ENCODE measurements at regions not wholly inside any gene's neighbourhood (a gene's known extent, or its start where the extent isn't known, plus 50 kb on each side); places are given as distances from the start of the nearest gene placed in this dataset.

DNA sequence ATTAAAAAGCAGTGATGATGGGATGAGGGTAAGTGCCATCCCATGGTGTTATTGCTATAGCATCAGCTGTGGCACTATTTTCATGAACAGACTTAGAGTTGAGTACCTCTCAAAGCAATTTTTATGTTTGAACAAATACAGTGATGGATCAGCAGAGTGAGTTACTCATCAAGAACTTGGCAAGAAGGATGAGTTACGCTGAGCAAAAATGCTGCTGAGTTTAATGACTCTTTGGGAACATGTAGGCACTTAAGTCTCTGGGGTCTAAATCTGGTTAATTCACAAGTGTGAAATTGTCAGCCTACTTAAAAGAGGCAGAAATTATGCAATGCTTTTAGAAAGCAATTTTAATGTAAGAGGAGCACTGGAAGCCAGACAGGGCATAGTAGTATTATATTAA lies 78.5 kb upstream of the AHI1 start:
- H3K9ac ChIP-seq (ENCODE audit: low read depth in 1 of 2, low read length in 2 of 2), result no peak overlapping the region
- H3K36me3 ChIP-seq (ENCODE audit: control insufficient read depth in 4 of 4, insufficient read depth in 3 of 4, low read depth in 1 of 4, low read length in 3 of 4), result no peaks in the 10 kb centered on the region
- no peak for TF ChIP-seq SP1 (IDR thresholded peaks at IDR 0.05)
- TF ChIP-seq YY1 (IDR thresholded peaks at IDR 0.05), result no peak
- TF ChIP-seq RXRA (IDR thresholded peaks at IDR 0.05), result no peak
- TF ChIP-seq NR2F2 (IDR thresholded peaks at IDR 0.05), result no peak
- no peak for TF ChIP-seq HNF4A (conservative IDR thresholded peaks at IDR 0.05)
- no peak overlapping the region for H3K27ac ChIP-seq (ENCODE audit: low read depth in 1 of 2, low read length in 2 of 2)
- H3K9me3 ChIP-seq (ENCODE audit: control insufficient read depth in 4 of 4, low read length in 3 of 4), result no peaks in the 10 kb centered on the region
- 94% methylated on average over 1 of the region's 1 CpG for WGBS
- DNase-seq (ENCODE audit: low spot score), result no peak
- no peak overlapping the region for H3K4me3 ChIP-seq (ENCODE audit: low read depth in 1 of 3, low read length in 3 of 3)
- H3K4me1 ChIP-seq (ENCODE audit: control insufficient read depth in 4 of 4, insufficient read depth in 4 of 4, low read length in 3 of 4), result no peaks in the 10 kb centered on the region
- H3K27me3 ChIP-seq (ENCODE audit: control insufficient read depth in 4 of 4, insufficient read depth in 4 of 4, low read length in 3 of 4), result no peaks in the 10 kb centered on the region

DNA sequence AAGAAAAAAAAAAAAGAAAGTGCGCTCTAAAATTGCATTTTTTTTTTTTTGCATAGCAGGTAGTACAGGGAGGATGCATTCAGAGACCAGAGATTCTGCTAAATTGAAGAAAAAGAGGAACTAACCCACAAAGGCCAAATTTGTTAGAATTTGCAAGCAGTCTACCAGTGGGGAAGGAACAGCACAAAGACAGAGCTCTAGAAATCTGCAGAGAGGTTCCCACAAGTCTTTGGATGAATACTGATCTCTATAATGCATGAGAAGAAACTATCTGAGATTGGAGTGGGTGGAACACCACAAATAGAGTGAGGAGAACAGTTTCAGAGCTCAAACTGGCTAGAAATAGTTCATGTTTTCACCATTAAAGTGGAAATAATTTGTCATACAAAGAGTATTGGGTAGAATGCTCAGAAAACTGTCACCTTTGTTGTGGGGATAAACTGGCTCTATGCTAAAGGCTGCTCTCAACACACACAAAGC lies 79.6 kb upstream of the AHI1 start:
- H3K9ac ChIP-seq (ENCODE audit: low read depth in 1 of 2, low read length in 2 of 2), result no peak overlapping the region
- TF ChIP-seq RXRA (IDR thresholded peaks at IDR 0.05) (no peak), RAD21 (IDR thresholded peaks at IDR 0.05) (no peak), EGR1 (IDR thresholded peaks at IDR 0.05; ENCODE audit: low read depth in 2 of 2) (no peak), JUND (IDR thresholded peaks at IDR 0.05) (no peak), FOXA1 (IDR thresholded peaks at IDR 0.05) (no peak), NR2F2 (IDR thresholded peaks at IDR 0.05) (no peak), TAF1 (conservative IDR thresholded peaks at IDR 0.05) (no peak)
- TF ChIP-seq, protein P1, sequence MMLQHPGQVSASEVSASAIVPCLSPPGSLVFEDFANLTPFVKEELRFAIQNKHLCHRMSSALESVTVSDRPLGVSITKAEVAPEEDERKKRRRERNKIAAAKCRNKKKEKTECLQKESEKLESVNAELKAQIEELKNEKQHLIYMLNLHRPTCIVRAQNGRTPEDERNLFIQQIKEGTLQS (IDR thresholded peaks at IDR 0.05), result no peak
- TF ChIP-seq, protein P2, sequence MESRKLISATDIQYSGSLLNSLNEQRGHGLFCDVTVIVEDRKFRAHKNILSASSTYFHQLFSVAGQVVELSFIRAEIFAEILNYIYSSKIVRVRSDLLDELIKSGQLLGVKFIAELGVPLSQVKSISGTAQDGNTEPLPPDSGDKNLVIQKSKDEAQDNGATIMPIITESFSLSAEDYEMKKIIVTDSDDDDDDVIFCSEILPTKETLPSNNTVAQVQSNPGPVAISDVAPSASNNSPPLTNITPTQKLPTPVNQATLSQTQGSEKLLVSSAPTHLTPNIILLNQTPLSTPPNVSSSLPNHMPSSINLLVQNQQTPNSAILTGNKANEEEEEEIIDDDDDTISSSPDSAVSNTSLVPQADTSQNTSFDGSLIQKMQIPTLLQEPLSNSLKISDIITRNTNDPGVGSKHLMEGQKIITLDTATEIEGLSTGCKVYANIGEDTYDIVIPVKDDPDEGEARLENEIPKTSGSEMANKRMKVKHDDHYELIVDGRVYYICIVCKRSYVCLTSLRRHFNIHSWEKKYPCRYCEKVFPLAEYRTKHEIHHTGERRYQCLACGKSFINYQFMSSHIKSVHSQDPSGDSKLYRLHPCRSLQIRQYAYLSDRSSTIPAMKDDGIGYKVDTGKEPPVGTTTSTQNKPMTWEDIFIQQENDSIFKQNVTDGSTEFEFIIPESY (IDR thresholded peaks at IDR 0.05), result no peak
- TF ChIP-seq, protein P3, sequence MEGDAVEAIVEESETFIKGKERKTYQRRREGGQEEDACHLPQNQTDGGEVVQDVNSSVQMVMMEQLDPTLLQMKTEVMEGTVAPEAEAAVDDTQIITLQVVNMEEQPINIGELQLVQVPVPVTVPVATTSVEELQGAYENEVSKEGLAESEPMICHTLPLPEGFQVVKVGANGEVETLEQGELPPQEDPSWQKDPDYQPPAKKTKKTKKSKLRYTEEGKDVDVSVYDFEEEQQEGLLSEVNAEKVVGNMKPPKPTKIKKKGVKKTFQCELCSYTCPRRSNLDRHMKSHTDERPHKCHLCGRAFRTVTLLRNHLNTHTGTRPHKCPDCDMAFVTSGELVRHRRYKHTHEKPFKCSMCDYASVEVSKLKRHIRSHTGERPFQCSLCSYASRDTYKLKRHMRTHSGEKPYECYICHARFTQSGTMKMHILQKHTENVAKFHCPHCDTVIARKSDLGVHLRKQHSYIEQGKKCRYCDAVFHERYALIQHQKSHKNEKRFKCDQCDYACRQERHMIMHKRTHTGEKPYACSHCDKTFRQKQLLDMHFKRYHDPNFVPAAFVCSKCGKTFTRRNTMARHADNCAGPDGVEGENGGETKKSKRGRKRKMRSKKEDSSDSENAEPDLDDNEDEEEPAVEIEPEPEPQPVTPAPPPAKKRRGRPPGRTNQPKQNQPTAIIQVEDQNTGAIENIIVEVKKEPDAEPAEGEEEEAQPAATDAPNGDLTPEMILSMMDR (IDR thresholded peaks at IDR 0.05; ENCODE audit: low read depth, low read length, missing input control), result no peak
- H3K36me3 ChIP-seq (ENCODE audit: control insufficient read depth in 4 of 4, insufficient read depth in 3 of 4, low read depth in 1 of 4, low read length in 3 of 4), result no peaks in the 10 kb centered on the region
- H3K27ac ChIP-seq (ENCODE audit: low read depth in 1 of 2, low read length in 2 of 2), result no peak overlapping the region
- H3K9me3 ChIP-seq (ENCODE audit: control insufficient read depth in 4 of 4, low read length in 3 of 4), result no peaks in the 10 kb centered on the region
- no peak overlapping the region for H3K4me3 ChIP-seq (ENCODE audit: low read depth in 1 of 3, low read length in 3 of 3)
- WGBS, result 94% methylated on average over 1 of the region's 1 CpG
- H3K4me1 ChIP-seq (ENCODE audit: control insufficient read depth in 4 of 4, insufficient read depth in 4 of 4, low read length in 3 of 4), result no peaks in the 10 kb centered on the region
- H3K27me3 ChIP-seq (ENCODE audit: control insufficient read depth in 4 of 4, insufficient read depth in 4 of 4, low read length in 3 of 4), result no peaks in the 10 kb centered on the region
- DNase-seq (ENCODE audit: low spot score), result no peak

DNA sequence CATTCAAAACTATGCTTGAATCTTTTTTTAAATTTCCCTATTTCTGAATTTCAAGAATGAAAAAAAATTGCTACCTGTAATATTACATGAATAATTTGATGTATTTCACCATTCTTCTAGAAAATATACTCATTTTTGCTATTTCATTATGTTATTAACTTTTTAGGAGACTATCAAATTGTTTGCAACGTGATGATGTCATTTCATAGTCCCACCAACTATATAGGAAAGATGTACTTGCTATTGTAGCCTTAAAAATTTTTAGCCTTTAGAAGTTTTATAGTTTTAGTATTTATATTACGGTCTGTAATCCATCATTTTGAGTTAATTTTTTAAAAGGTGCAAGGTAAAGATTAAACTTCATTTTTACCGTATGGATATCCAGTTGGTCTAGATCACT lies 81.4 kb upstream of the AHI1 start:
- no peak overlapping the region for H3K4me3 ChIP-seq (ENCODE audit: low read depth in 1 of 3, low read length in 3 of 3)
- DNase-seq (ENCODE audit: low spot score), result no peak
- H3K4me1 ChIP-seq (ENCODE audit: control insufficient read depth in 4 of 4, insufficient read depth in 4 of 4, low read length in 3 of 4), result no peaks in the 10 kb centered on the region
- WGBS, result 90% methylated on average over 3 of the region's 3 CpGs
- no peak overlapping the region for H3K9ac ChIP-seq (ENCODE audit: low read depth in 1 of 2, low read length in 2 of 2)
- no peak overlapping the region for H3K27ac ChIP-seq (ENCODE audit: low read depth in 1 of 2, low read length in 2 of 2)
- H3K36me3 ChIP-seq (ENCODE audit: control insufficient read depth in 4 of 4, insufficient read depth in 3 of 4, low read depth in 1 of 4, low read length in 3 of 4), result no peaks in the 10 kb centered on the region
- H3K27me3 ChIP-seq (ENCODE audit: control insufficient read depth in 4 of 4, insufficient read depth in 4 of 4, low read length in 3 of 4), result no peaks in the 10 kb centered on the region
- no peaks in the 10 kb centered on the region for H3K9me3 ChIP-seq (ENCODE audit: control insufficient read depth in 4 of 4, low read length in 3 of 4)
- TF ChIP-seq HNF4A (conservative IDR thresholded peaks at IDR 0.05), result no peak
- TF ChIP-seq HNF4G (IDR thresholded peaks at IDR 0.05), result no peak
- no peak for TF ChIP-seq JUND (IDR thresholded peaks at IDR 0.05)
- TF ChIP-seq YY1 (IDR thresholded peaks at IDR 0.05), result no peak
- TF ChIP-seq, protein P3 (IDR thresholded peaks at IDR 0.05; ENCODE audit: low read depth, low read length, missing input control), result no peak
- TF ChIP-seq RAD21 (IDR thresholded peaks at IDR 0.05), result no peak
- TF ChIP-seq SP1 (IDR thresholded peaks at IDR 0.05), result no peak
- TF ChIP-seq, protein P4, sequence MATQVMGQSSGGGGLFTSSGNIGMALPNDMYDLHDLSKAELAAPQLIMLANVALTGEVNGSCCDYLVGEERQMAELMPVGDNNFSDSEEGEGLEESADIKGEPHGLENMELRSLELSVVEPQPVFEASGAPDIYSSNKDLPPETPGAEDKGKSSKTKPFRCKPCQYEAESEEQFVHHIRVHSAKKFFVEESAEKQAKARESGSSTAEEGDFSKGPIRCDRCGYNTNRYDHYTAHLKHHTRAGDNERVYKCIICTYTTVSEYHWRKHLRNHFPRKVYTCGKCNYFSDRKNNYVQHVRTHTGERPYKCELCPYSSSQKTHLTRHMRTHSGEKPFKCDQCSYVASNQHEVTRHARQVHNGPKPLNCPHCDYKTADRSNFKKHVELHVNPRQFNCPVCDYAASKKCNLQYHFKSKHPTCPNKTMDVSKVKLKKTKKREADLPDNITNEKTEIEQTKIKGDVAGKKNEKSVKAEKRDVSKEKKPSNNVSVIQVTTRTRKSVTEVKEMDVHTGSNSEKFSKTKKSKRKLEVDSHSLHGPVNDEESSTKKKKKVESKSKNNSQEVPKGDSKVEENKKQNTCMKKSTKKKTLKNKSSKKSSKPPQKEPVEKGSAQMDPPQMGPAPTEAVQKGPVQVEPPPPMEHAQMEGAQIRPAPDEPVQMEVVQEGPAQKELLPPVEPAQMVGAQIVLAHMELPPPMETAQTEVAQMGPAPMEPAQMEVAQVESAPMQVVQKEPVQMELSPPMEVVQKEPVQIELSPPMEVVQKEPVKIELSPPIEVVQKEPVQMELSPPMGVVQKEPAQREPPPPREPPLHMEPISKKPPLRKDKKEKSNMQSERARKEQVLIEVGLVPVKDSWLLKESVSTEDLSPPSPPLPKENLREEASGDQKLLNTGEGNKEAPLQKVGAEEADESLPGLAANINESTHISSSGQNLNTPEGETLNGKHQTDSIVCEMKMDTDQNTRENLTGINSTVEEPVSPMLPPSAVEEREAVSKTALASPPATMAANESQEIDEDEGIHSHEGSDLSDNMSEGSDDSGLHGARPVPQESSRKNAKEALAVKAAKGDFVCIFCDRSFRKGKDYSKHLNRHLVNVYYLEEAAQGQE (IDR thresholded peaks at IDR 0.05), result no peak
- TF ChIP-seq NR2F2 (IDR thresholded peaks at IDR 0.05), result no peak
- TF ChIP-seq TAF1 (conservative IDR thresholded peaks at IDR 0.05), result no peak
- TF ChIP-seq, protein P2 (IDR thresholded peaks at IDR 0.05), result no peak
